Endothelial cell of umbilical vein (primary cell): ENCODE measurements at regions not wholly inside any gene's neighbourhood (a gene's known extent, or its start where the extent isn't known, plus 50 kb on each side); places are given as distances from the start of the nearest gene placed in this dataset.

Experiments
- BruUV-seq: library from RNA; stranded (reverse); fragments of 400-500 nt; replicated peaks from 2 replicates; lab custom pipeline; 2021; lab: Mats Ljungman, UMichigan
- CTCF ChIA-PET: fragments of 300-600, 350-600 bp; sonication (Branson Sonifier 250); formaldehyde crosslinking; loops from one replicate; lab custom pipeline; 2021; ENCODE audit warnings: antibody characterized with exemption, inconsistent platforms; lab: Charles Lee
- POLR2A ChIA-PET: fragments of 300-600, 350-600 bp; sonication (Branson Sonifier 250); formaldehyde crosslinking; loops from one replicate; lab custom pipeline; 2021; ENCODE audit warnings: antibody characterized with exemption, inconsistent platforms; lab: Charles Lee
- DNase-seq: peaks from one replicate; pipeline ENCODE4 v3.0.0-alpha.2; 2011; ENCODE audit warnings: low read depth, low spot score
- FAIRE-seq: peaks from 2 replicates; lab custom pipeline; 2011; peaks lifted over from hg19 to GRCh38; lab: Jason Lieb, UNC
- H2AFZ ChIP-seq: 2 replicates; pipeline ENCODE4 v1.6.0; 2012; ENCODE audit warnings: low read depth, low read length, control low read depth, inconsistent platforms
- H3K27ac ChIP-seq: 2 replicates; pipeline ENCODE4 v1.5.1; 2011; ENCODE audit warnings: low read depth, mild to moderate bottlenecking, control low read depth, low read length, moderate library complexity; ENCODE audit not compliant: insufficient read depth
- H3K27me3 ChIP-seq, 2 experiments: 2 replicates each; pipeline versions ENCODE4 v1.6.0 to v1.6.1; 2011; ENCODE audit warnings: low read length in 2 of 2, mixed read lengths in 1 of 2; ENCODE audit not compliant: control insufficient read depth in 2 of 2, insufficient read depth in 2 of 2
- H3K36me3 ChIP-seq, 2 experiments: 2 replicates in 1 of 2; 3 replicates in 1 of 2; pipeline ENCODE4 v1.5.1; 2011; ENCODE audit warnings: low read length in 2 of 2, mild to moderate bottlenecking in 1 of 2, moderate library complexity in 1 of 2; ENCODE audit not compliant: control insufficient read depth in 2 of 2, insufficient read depth in 2 of 2; ENCODE audit errors: extremely low read depth in 1 of 2
- H3K4me1 ChIP-seq: 3 replicates; pipeline ENCODE4 v1.5.1; 2011; ENCODE audit warnings: mild to moderate bottlenecking, low read length; ENCODE audit not compliant: control insufficient read depth, insufficient read depth; ENCODE audit errors: extremely low read depth
- H3K4me2 ChIP-seq: 2 replicates; pipeline ENCODE4 v1.6.1; 2011; ENCODE audit warnings: low read length, control low read depth, mixed read lengths; ENCODE audit not compliant: insufficient read depth
- H3K4me3 ChIP-seq, 3 experiments: fragments of 200-600 bp in 1 of 3; sonication (generic), shearing (Covaris generic) in 1 of 3; replicated peaks in 1 of 3; 2 replicates each; pipeline ENCODE4 v1.5.1; 2011 to 2016; ENCODE audit warnings: control low read depth in 3 of 3, low read length in 3 of 3, mild to moderate bottlenecking in 2 of 3, inconsistent platforms in 1 of 3, low read depth in 1 of 3, moderate library complexity in 1 of 3; ENCODE audit not compliant: insufficient read depth in 1 of 3
- H3K79me2 ChIP-seq: 2 replicates; pipeline ENCODE4 v1.6.0; 2012; ENCODE audit warnings: low read length, inconsistent platforms; ENCODE audit not compliant: control insufficient read depth, insufficient read depth
- H3K9ac ChIP-seq: replicated peaks from 2 replicates; pipeline ENCODE3; 2011; ENCODE audit warnings: low read length, control low read depth; ENCODE audit not compliant: insufficient read depth; ENCODE audit errors: extremely low read depth
- H3K9me1 ChIP-seq: replicated peaks from 3 replicates; pipeline ENCODE4 v1.6.0; 2011; ENCODE audit warnings: mild to moderate bottlenecking, low read length; ENCODE audit not compliant: control insufficient read depth, insufficient read depth; ENCODE audit errors: extremely low read depth
- H3K9me3 ChIP-seq: replicated peaks from 2 replicates; pipeline ENCODE4 v1.5.1; 2012; ENCODE audit warnings: low read length, inconsistent platforms; ENCODE audit not compliant: control insufficient read depth, insufficient read depth
- H4K20me1 ChIP-seq: replicated peaks from 2 replicates; pipeline ENCODE3; 2011; ENCODE audit warnings: mild to moderate bottlenecking, low read length; ENCODE audit not compliant: control insufficient read depth, insufficient read depth; ENCODE audit errors: extremely low read depth
- CTCF ChIP-seq, 2 donors: IDR thresholded peaks; 1 replicate in 1 of 2; 2 replicates in 1 of 2; pipeline ENCODE4 v1.5.1; 2011; ENCODE audit warnings: low read length in 2 of 2, mild to moderate bottlenecking in 2 of 2, moderate library complexity in 2 of 2, control low read depth in 1 of 2, inconsistent platforms in 1 of 2, low read depth in 1 of 2; ENCODE audit not compliant: insufficient read depth in 1 of 2; ENCODE audit errors: extremely low read depth in 1 of 2
- EZH2 ChIP-seq: IDR thresholded peaks from 2 replicates; pipeline ENCODE4 v1.6.1; 2012; ENCODE audit warnings: borderline replicate concordance, low read depth, mild to moderate bottlenecking, moderate library complexity, low read length, inconsistent platforms; ENCODE audit not compliant: severe bottlenecking
- FOS ChIP-seq: IDR thresholded peaks from 2 replicates; pipeline ENCODE4 v1.6.1; 2011; ENCODE audit warnings: mild to moderate bottlenecking, low read length, moderate library complexity, borderline replicate concordance; ENCODE audit not compliant: insufficient read depth
- GATA2 ChIP-seq: IDR thresholded peaks from 2 replicates; pipeline ENCODE4 v1.7.0; 2011; ENCODE audit warnings: low read depth, mild to moderate bottlenecking, moderate library complexity, mixed read lengths, low read length; ENCODE audit not compliant: insufficient read length, insufficient read depth
- JUN ChIP-seq: IDR thresholded peaks from 2 replicates; pipeline ENCODE4 v1.6.1; 2011; ENCODE audit warnings: borderline replicate concordance, low read depth; ENCODE audit not compliant: insufficient read length, insufficient read depth
- MAX ChIP-seq: IDR thresholded peaks from 2 replicates; pipeline ENCODE4 v1.6.1; 2011; ENCODE audit not compliant: insufficient read depth, insufficient read length
- MYC ChIP-seq: IDR thresholded peaks from one replicate; pipeline ENCODE4 v1.6.1; 2011; ENCODE audit warnings: mild to moderate bottlenecking, low read depth, low read length
- POLR2A ChIP-seq: IDR thresholded peaks from 2 replicates; pipeline ENCODE4 v1.6.1; 2012; ENCODE audit warnings: low read depth, mild to moderate bottlenecking, control low read depth, low read length
- POLR2AphosphoS5 ChIP-seq: IDR thresholded peaks from 2 replicates; pipeline ENCODE4 v1.6.1; 2012; ENCODE audit warnings: low read depth, mild to moderate bottlenecking, control low read depth, low read length, moderate library complexity; ENCODE audit not compliant: insufficient read depth
- dilution Hi-C: fragments of 300-500 bp; cut with MboI; formaldehyde crosslinking; loops from one replicate; pipeline ENCODE4 v1.15.0; 2019; ENCODE audit warnings: low sequenced_read_pairs; ENCODE audit not compliant: extremely low pct_ligation_motif_present
- intact Hi-C: fragments of 100-400 bp; cut with micrococcal nuclease; formaldehyde crosslinking; loops from one replicate; pipeline ENCODE4 v1.10.0; 2022

GRCh38 chr4:14897217-14897616, 105.1 kb upstream of the CPEB2 start:
- Histone ChIP-seq H3K9me1 (no peaks in the 10 kb centered on the region), H3K4me1 (no peaks in the 10 kb centered on the region), H2AFZ (no peak overlapping the region), H3K36me3 (no peaks in the 10 kb centered on the region), H3K27ac (no peak overlapping the region), H3K79me2 (no peaks in the 10 kb centered on the region), H3K9me3 (no peaks in the 10 kb centered on the region), H3K4me3 (no peak overlapping the region), H3K4me2 (no peak overlapping the region), H3K27me3 (no peaks in the 10 kb centered on the region), H3K9ac (no peak overlapping the region), H4K20me1 (no peaks in the 10 kb centered on the region)
- BruUV-seq: no TSS peak
- FAIRE-seq (no peak), DNase-seq (no peak)
- TF ChIP-seq MAX: no peak
- no peak for TF ChIP-seq EZH2
- no peak for TF ChIP-seq JUN
- TF ChIP-seq FOS: no peak
- TF ChIP-seq MYC: no peak
- no peak for TF ChIP-seq CTCF (IDR thresholded peaks at IDR 0.05; ENCODE audit: extremely low read depth in 1 of 2, insufficient read depth in 1 of 2, low read depth in 1 of 2, low read length in 2 of 2)
- no peak for TF ChIP-seq POLR2A
- no peak for TF ChIP-seq POLR2AphosphoS5
- no peak for TF ChIP-seq GATA2
- ChIA-PET POLR2A (no interaction called here), CTCF (no interaction called here)
- dilution Hi-C loops: no loop called here
- intact Hi-C loops: no loop called here
